NCI-H526 treated with DMSO at 0.1 percent for 48 hours (cell line): ENCODE measurements at regions not wholly inside any gene's neighbourhood (a gene's known extent, or its start where the extent isn't known, plus 50 kb on each side); places are given as distances from the start of the nearest gene placed in this dataset.

ENCODE experiments used
- DNase-seq: peaks from one replicate; lab custom pipeline; 2025; lab: John Stamatoyannopoulos, UW

DNA sequence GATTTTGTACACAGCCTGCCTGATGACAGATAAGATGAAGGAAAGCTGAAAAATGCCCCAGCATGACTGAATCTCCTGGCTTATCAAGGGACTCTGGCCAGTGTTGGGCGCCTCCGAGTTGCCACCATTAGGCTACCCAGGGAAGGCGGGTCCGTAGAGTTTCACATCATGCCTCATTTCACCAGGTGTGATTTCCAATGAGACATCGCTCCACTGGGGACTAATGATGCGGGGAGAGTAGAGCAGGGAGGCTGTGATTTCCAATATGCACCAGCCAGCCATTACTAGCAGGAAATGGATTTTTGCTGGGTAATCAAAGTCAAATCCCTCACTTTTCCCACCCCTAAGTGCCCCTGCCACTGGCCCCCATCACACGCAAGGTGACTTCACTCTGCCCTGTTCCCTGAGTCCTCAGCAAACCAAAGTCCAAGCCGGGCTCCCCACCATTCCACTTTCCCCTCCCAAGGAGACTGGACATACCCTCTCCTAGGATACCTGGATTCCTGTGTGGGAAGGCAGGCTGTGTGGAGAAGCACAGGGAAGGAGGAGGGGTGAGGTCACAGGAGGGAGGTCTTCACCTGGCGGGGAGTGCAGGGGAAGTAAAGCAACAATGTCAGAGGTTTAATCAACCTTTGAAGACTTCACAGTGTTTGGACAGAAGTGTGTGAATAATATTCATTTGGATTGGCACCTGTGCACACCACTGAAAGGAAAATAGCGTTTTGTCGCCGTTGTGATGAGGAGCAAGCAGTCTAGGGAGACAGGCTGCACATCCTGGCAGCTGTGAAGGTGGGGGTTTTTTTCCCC, 613.3 kb upstream of the CADM1 start:
- DNase-seq, result no peak

DNA sequence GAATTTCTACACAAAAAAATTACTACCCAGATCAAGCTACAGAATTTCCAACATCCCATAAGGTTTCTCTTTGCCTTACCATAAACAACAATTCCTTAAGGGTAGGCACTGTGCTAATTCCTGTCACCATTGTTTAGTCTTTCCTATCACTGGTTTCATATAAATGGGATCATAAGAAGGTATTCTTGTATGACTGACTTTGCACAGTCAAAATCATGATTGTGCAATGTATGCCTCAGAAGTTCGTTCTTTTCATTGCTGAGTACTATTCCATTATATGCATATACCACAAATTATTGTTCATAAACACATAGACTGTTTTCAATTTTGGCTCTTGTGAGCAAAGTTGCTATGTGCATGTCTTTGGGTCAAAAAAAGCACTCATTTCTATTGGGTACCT, 611.6 kb upstream of the CADM1 start:
- DNase-seq, result no peak

DNA sequence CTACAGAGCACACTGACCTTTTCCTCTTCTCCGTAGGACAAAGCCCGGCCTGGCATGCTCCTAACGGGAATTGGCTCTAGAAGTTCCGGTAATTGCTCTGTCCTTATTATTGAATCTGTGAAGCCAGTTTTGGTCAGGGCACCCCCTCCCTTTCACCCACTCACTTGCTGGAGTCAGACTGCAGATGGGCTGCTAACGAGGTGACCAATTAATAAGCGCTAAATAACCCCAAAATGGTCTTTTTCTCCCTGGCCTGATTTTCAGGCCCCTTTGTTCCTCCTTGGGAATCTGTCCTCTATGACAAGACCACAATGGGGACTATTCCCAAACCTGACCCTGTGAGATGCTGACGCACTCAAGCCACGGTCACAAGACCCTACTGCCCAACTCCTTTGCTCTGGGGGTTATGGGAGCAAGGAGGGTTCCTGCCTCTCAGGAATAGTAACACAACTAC, 610.0 kb upstream of the CADM1 start:
- no peak for DNase-seq

DNA sequence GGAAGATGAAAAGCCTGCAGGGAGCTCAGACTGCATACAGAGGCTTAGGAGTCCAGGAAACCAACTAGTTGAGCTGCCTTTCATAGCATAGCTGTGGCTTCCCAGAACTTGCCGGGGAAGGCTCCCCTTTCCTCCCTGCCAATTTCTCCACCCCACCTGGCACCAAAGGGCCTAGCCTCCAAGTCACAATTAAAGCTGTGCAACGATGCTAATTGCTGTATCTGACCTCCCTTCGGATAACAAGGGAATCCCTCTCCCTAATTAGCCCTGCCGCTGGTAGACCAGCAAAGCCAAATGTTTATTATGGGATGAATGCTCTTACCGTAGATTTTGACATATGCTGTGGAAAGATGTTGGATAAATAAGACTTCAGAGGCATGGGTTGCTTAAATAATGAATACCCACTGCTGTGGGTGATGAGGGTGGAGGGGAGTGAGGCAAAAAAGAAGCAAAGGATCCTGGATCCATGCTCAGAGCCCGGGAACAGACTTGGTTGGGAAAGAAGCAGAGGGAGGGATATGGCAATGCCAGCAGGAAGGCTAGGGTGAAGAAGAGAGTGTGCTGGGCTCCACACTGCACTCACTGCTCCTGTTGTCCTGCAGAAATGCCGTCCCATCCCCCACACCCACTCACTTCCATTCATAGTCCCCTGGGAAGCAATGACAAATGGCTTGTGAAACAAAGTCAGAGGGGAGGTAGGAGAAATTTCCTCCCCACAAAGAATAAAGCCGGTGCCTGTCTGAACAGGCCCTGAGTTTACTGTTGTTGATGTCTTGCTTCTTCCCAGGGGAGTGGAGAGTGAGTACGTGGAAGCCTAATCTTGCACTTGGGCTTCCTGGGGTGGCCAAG, 608.1 kb upstream of the CADM1 start:
- no peak for DNase-seq

DNA sequence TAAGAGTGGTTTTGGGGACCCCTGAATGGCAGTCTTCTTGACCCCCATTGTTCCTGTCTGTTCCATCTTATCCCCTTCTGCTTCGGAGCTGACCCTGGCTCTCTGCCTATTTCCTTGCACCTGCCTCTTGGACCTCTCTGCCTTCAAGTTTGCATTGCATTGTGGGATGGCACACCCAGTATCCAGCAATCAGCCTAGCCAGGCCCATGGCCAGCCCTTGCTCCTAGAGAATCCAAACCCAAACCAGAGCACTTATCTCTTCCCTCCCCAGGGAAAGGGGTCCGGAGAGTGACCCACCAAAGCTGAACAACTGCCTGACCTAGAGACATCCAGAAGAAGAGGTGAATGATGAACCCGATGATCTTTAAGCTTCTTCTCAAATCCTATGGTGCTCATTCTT, 607.3 kb upstream of the CADM1 start:
- DNase-seq, result no peak

DNA sequence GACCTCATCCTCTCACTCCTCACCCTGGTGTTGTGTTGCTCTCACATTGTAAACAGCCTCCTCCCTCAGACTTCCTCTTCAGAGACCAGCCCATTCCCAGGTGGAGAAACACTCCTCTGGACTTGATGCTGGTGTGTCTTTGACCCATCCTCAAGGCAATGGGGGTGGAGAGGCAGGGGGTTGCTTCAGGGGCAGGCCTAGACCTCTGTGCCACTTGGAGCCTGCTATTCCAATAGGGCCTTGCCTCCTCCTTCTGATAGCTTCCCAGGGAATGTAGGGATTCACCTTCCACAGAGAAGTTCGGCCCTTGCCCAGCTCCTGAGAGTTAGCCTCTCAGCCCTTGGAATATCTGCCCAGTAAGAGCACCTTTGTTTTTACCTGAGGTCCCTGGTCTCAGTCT, 606.6 kb upstream of the CADM1 start:
- DNase-seq, result no peak

DNA sequence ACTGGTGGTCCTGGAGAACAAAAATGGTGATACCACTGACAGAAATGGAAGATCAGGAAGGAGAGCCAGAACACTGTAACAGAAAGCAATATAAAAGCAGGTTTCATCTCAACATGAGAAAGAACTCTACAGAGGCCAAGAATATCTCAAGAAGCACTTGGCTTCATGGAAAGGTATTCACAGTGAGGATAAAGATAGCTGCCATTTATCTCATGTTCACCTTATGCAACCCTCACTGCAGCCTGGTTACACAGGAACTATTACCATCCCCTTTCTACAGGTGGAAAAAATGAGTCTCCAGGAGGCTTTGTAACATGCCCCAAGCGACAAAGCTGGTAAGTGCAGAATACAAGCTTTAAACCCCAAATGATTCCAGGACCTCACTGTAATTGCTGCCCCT, 606.1 kb upstream of the CADM1 start:
- no peak for DNase-seq

DNA sequence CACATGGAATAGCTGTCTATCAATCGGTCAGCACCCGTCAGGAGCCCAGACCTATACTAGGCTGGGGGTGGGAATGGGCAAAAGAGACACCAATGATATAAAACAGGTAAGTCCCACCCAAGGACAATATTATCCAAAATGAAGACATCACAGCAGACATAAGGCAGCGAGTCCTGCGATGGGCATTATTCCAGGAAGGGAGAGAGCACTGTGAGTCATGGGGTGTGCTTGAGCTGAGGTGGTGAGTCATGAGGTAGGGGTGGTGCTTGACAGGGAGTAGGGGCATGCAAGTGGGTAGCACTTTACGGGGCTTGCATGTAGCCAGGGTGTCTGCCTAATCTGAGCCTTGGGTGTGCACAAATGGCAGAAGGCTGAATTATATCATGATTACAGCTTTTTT, 605.0 kb upstream of the CADM1 start:
- DNase-seq, result no peak

DNA sequence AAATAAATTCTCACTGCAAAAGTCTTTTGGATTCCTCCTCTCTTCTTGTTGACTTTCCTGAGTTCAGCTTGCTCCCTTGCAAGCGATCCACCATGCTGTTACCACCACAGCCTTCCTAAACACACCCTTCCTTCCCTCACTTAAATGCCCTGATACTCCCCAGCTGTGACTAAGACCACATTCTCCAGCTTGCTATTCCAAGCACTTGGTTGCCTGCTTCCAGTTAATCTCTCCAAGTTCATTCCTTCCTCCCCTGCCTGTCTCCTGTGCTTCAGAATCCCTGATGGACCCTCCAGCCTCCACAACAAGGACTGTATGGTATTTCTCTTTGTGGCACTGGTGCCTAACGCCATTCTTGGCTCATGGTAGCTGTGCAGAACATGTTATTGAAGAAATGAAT, 603.9 kb upstream of the CADM1 start:
- DNase-seq, result no peak

DNA sequence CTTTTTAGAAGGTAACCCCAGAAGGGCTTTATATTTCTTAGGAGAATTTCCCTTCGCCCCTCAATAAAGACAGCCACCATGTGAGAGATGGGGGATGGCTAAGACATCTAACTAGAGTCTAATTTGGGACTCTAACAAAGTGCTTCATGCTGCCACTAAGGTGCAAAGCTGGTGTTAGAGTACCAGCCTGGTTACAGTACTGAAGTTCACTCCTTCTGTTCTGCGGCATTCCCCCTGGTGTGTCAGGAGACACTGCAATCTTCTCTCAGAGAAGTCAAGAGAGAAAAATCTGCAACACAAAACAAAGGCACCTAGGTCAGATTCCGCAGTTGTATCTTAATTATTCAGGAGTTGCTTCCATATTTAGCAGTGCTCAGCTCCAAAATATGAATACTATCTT, 603.0 kb upstream of the CADM1 start:
- DNase-seq, result no peak

DNA sequence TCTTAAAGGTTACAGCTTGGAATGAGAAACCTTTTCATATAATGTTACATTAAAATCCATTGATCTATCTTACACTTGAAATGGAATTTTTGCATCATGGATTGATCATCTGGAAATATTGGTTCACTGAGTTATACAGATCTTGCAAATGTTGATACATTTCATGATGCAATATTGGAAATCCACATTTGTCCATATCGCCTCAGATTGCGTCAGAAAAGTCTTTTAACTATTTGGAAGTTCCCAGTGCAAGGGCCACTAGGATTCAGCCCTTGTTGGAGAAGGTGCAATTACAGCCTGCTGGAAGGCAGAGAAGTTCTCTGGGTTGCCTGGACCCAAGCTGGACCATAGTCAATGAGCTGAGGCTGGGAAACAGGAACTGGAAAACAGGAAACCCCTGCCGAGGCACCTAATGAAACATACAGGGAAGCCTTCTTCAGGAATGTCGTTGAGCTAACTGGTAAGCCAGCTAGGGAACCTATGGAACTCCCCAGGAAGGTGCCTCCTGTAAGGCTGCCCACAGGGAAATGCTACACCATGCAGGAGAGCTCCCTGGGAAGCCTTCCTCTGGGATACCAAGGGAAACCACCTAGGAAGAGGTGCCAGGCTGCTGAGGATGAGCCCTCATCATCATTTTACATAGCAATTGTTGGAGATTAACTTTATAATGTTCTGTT, 600.4 kb upstream of the CADM1 start:
- DNase-seq, result no peak

DNA sequence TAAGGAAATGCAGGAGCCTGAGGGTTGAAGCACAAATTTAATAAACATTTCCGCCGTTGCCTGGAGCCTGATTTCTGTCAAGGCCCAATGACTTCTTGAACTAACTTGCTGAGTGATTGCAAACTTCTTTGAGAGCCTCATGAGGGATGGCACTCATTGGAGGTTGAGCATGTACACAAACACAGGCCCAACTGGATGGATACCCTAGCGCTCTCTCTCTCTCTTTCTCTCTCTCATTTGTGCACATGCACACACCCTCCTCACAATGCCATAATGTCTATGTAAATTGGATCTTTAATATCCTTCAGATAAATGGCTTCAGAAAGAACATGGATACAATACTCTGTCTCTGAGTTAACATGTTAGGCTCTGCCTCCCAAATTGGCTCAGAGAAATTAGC, 597.7 kb upstream of the CADM1 start:
- DNase-seq, result no peak

DNA sequence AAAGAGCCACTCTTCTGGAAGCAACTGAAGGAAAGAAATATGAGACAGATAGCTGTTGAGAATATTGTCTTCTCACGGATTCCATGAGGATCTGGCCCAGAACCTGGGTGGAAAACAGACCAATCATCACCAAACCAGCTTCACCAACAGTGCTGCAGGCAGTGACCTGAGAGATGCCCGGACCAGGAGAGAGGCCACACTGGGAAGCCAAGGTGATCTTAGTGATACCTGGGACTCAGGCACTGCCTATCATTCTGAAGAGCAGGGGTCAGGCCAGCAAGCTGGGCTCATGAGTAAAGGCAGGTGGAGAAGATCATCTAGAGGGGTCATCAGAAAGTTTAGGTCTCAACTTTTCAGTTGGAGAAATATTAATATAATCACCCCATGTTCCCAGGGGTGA, 595.8 kb upstream of the CADM1 start:
- DNase-seq, result no peak

DNA sequence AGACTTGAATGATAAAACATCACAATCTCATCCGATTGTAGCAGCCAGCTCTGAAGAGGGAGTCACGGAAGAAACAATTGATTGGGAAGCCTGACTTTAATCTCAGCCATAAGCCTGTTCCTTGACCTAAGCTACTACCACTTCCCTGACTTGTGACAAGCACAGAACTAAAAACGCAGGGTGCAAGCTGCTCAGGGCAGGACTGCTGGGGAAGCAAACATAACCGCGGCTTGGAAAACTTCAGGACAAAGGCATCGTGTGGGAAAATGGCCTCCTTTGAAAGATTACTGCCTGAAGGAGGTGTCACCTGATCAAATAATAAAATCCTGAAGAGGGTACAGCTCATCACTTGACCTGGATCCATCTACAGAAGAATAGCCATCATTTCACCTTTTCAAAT, 595.3 kb upstream of the CADM1 start:
- no peak for DNase-seq

DNA sequence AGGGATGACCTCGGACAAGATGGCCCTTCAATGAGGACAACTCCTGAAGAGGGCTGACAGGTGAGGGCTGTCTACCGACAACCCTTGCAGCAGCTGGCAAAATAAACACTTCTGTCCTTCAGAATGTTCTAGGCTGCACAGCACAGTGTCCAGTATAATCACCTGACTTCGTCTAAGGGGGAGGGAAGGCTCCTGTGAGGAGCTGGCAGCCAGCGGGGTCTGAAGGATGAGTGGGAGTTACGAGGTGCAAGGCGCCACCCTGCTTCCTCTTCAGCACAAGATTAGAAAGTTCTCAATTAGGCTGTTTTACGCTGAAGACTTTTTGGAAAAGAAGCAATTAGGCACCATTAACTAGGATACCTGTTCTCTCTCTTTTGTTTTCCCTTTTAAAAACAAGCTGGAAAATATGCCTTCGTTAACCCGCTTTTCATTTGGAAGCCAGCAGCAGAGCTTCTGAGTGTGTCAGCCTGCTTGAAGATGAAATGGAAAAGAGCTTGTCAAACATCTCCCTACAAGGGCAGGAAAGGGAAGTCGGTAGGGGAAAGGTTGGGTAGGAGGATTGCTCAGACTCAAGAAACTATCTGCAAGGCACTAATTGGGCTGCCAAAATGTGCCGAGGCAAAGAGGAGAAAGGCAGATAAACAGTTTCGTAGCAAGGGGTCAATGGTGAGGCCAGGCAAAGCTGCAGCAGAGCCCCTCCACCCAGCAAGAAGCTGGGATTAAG, 592.2 kb upstream of the CADM1 start:
- DNase-seq, result no peak

DNA sequence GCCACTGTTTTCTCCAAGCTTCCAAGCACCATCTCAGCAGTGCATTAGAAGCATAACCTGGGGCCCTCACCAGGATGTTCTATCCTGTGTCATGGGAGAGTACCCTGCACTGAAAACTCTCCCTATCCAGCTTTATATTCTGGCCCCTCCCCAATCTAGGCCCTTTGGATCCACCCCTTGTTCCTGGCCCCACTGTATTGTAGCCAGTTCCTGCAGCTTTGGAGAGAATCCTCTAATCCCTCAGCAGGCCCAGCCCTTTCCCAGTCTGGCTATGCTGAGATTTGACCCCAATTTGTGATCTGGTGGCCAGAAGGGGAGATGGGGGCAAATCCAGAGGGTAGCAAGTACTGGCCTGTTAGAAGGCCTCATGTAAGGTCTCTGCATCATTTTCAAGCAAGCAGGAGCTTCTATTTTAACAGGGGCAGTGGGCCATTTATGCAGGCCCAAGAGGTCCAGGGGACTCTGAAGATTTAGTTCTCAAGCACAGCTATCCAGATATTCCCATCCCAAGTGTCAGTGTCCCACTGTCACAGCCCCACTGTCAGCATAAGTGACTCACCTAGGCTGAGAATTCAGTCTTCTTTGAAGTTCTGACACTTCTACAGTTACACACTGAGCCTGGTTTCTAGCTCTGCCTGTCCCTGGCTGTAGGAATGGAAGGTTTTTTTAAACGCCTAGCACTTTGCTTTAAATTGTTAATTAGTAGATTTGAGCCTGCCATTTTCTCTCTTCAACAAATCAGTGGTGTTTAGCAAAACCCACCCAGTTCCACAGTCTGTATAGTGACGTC, 589.5 kb upstream of the CADM1 start:
- no peak for DNase-seq

DNA sequence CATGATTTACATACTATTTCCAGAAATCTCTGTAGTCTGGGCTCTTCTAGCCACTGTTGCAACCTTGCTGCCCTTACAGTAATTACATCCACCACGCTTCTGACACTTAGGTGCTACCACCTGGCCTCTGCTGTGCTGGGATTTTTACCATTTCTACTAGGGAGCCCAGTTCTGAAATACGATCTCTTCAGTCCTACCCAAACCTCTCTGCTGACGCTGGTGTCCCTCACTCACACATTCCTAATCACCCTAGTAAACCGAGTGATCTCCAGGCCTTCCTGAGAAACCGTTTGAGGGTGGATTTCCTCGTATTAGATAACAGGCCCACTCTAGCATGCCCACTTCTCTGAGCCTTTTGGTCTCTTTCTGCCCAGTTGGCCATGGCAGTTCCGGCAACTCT, 588.9 kb upstream of the CADM1 start:
- DNase-seq, result no peak

DNA sequence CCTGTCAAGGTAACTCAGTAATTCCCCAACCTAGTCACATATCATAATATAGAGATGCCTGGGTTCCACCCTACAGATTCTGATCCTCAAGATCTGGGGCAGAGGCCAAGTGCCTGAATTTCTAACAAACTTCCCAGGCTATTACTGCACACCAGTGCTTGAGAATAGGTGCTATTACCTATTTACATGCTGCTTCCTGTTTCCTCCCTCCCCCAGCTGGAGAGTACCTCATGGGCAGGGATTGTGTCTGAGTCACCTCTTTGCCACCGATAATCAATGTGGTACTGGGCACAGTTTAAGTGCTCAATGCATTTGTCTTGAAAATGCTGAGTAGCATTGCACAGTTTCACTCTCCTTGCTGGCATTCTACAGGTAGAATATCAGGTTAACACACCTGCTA, 582.2 kb upstream of the CADM1 start:
- DNase-seq, result no peak

DNA sequence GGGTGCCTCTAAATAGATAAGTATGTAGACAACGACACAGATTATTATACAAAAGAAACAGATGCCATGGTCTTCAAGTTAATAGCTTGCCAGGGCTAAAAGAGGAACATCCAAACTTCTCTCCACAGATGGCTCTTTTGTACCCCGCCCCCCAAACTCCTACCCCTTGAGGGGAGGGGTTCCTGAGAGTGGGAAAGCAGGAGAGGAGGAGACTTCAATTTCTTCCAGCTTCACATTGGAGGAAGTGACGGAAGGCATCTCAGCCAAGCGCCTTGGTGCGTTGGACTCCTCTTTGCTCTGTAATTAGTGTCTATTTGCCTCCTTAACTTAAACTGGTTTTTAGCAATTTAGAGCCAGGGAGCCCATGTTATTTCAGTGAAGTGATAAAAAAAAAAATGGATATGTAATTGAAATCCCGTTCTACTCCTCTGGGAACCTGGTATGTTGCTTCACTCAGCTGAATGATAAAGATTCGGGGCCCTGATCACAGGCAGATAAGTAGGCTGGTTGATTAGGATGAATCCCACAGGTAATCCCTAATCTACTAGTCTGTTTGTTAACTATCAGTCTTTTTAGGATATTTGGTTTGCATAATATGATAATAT, 580.9 kb upstream of the CADM1 start:
- DNase-seq, result no peak

DNA sequence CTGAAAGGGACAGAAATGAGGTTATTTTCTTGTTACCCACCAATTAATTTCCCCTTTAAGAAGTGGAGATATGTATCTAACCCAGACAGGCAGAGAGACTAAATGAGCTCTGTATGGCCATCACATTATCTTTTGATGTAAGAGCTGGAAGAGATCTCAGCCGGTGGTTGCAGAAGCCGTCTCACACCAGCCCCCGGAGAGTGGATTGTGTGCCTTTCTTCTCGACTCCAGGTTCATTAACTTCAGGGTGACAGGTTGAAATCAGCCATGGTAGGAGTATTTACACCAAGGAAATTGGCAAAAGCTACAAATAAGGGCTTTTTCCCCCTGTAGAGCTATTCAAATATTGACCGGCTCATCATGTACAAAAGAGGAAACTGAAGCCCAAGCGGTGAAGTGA, 580.3 kb upstream of the CADM1 start:
- no peak for DNase-seq

DNA sequence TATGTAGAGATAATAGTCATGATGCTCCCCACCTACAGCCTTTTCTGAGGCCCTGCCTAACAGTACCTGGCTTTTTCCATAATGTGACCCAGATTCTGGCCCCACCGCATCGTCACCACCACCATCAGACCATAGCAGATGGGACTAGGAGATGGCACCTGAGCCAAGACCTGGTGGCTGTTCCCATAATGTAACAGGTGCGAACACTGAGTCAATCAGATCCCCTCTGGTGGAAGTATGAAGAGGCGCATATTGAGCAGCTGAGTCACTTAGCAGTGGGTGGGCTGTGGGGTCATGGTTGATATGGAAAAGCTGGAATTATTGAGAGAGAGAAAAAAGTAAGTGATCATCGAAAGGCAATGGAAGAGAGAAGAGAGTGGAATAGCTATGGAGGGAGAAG, 578.0 kb upstream of the CADM1 start:
- no peak for DNase-seq
